Lower leg skin (tissue), 3 donors: ENCODE measurements at regions not wholly inside any gene's neighbourhood (a gene's known extent, or its start where the extent isn't known, plus 50 kb on each side); places are given as distances from the start of the nearest gene placed in this dataset.

Source experiments
- POLR2A ChIP-seq, 2 donors: fragments of 450-650 bp; IDR thresholded peaks; one replicate each; pipeline ENCODE4 v1.6.1; 2016 to 2017; ENCODE audit warnings: antibody characterized with exemption in 2 of 2, mild to moderate bottlenecking in 1 of 2, moderate library complexity in 1 of 2
- TF ChIP-seq, protein P1 (sequence below), 3 donors: fragments of 450-650 bp; IDR thresholded peaks; one replicate each; pipeline ENCODE4 v1.5.1; 2016; ENCODE audit warnings: antibody characterized with exemption in 3 of 3, mild to moderate bottlenecking in 3 of 3, moderate library complexity in 2 of 3

DNA sequence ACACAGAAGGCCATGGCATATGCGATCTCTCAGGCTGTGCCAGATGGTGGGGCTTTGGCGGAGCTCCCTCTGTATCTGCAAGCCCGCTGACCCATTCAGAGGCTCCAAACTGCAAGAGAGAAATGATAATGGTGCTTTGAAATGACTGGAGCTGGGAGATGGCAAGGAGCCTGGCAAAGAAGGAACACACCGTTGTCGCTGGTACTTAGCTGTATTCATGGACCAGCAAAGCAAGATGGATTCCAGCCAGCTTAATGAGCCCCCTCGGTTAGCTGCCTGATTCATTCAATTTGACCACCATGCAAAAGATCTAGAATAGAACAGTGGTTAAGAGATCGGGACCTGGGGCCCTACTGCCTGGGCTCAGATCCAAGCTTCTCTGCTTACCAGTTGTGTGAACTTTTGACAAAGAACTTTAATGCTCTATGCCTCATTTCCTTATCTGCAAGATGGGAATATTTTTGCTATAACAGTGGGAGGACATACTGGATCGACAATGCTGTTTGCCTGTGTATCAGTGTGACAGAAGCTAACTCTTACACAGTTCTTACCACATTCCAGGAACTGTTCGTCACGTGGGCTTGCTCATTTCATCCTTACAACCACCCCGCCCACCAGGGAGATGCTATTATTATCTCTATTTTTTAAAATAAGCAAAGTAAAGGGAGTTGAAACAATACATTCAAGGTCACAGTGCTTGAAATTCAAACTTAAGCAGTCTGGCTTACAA, 317.8 kb upstream of the SULF2 start:
- TF ChIP-seq, protein P1, sequence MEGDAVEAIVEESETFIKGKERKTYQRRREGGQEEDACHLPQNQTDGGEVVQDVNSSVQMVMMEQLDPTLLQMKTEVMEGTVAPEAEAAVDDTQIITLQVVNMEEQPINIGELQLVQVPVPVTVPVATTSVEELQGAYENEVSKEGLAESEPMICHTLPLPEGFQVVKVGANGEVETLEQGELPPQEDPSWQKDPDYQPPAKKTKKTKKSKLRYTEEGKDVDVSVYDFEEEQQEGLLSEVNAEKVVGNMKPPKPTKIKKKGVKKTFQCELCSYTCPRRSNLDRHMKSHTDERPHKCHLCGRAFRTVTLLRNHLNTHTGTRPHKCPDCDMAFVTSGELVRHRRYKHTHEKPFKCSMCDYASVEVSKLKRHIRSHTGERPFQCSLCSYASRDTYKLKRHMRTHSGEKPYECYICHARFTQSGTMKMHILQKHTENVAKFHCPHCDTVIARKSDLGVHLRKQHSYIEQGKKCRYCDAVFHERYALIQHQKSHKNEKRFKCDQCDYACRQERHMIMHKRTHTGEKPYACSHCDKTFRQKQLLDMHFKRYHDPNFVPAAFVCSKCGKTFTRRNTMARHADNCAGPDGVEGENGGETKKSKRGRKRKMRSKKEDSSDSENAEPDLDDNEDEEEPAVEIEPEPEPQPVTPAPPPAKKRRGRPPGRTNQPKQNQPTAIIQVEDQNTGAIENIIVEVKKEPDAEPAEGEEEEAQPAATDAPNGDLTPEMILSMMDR (IDR thresholded peaks at IDR 0.05): no peak
- no peak for TF ChIP-seq POLR2A (IDR thresholded peaks at IDR 0.05)
